GM19023 (cell line): ENCODE measurements at regions not wholly inside any gene's neighbourhood (a gene's known extent, or its start where the extent isn't known, plus 50 kb on each side); places are given as distances from the start of the nearest gene placed in this dataset.

Experiments used
- ATAC-seq: cut with Tn5 transposase; IDR thresholded peaks from one replicate; pipeline ENCODE4 v1.9.1; 2021; ENCODE audit warnings: mild to moderate bottlenecking, moderate library complexity; ENCODE audit not compliant: unreplicated experiment

GRCh38 chr10:109529258-109529657 is 394.1 kb downstream of the XPNPEP1 start:
- ATAC-seq, result no peak

- no peak for ATAC-seq
Observed at GRCh38 chr10:109517748-109518147, 405.6 kb downstream of the XPNPEP1 start.

GRCh38 chr10:109504401-109504800 is 418.9 kb downstream of the XPNPEP1 start:
- no peak for ATAC-seq

- no peak for ATAC-seq
Observed at GRCh38 chr10:109487691-109488090, 435.6 kb downstream of the XPNPEP1 start.

- no peak for ATAC-seq
Observed at GRCh38 chr10:109480836-109481235, 442.5 kb downstream of the XPNPEP1 start.

- no peak for ATAC-seq
Observed at GRCh38 chr10:109475711-109476421, 447.4 kb downstream of the XPNPEP1 start.

GRCh38 chr10:109474812-109475211 is 448.5 kb downstream of the XPNPEP1 start:
- ATAC-seq, result no peak

- no peak for ATAC-seq
Observed at GRCh38 chr10:109474261-109474660, 449.1 kb downstream of the XPNPEP1 start.

- ATAC-seq, result no peak
Observed at GRCh38 chr10:109467551-109467950, 455.8 kb downstream of the XPNPEP1 start.

- ATAC-seq, result no peak
Observed at GRCh38 chr10:109464949-109465348, 458.4 kb downstream of the XPNPEP1 start.

GRCh38 chr10:109457302-109457638 is 466.0 kb downstream of the XPNPEP1 start:
- ATAC-seq, result no peak

- no peak for ATAC-seq
Observed at GRCh38 chr10:109456566-109457301, 466.6 kb downstream of the XPNPEP1 start.

- ATAC-seq, result no peak
Observed at GRCh38 chr10:109454691-109455090, 468.6 kb downstream of the XPNPEP1 start.

GRCh38 chr10:109451879-109452278 is 471.4 kb downstream of the XPNPEP1 start:
- no peak for ATAC-seq

GRCh38 chr10:109450702-109451101 is 472.6 kb downstream of the XPNPEP1 start:
- no peak for ATAC-seq

- ATAC-seq, result no peak
Observed at GRCh38 chr10:109433434-109433833, 489.9 kb downstream of the XPNPEP1 start.

- no peak for ATAC-seq
Observed at GRCh38 chr10:109432281-109432680, 491.0 kb downstream of the XPNPEP1 start.

GRCh38 chr10:109430799-109431198 is 492.5 kb downstream of the XPNPEP1 start:
- no peak for ATAC-seq

GRCh38 chr10:109430043-109430760 is 493.1 kb downstream of the XPNPEP1 start:
- no peak for ATAC-seq

GRCh38 chr10:109428775-109429491 is 494.4 kb downstream of the XPNPEP1 start:
- ATAC-seq, result no peak

GRCh38 chr10:109427411-109427810 is 495.9 kb downstream of the XPNPEP1 start:
- ATAC-seq, result no peak
